ENCODE measurements at regions not wholly inside any gene's neighbourhood (a gene's known extent, or its start where the extent isn't known, plus 50 kb on each side); places are given as distances from the start of the nearest gene placed in this dataset.

DNA sequence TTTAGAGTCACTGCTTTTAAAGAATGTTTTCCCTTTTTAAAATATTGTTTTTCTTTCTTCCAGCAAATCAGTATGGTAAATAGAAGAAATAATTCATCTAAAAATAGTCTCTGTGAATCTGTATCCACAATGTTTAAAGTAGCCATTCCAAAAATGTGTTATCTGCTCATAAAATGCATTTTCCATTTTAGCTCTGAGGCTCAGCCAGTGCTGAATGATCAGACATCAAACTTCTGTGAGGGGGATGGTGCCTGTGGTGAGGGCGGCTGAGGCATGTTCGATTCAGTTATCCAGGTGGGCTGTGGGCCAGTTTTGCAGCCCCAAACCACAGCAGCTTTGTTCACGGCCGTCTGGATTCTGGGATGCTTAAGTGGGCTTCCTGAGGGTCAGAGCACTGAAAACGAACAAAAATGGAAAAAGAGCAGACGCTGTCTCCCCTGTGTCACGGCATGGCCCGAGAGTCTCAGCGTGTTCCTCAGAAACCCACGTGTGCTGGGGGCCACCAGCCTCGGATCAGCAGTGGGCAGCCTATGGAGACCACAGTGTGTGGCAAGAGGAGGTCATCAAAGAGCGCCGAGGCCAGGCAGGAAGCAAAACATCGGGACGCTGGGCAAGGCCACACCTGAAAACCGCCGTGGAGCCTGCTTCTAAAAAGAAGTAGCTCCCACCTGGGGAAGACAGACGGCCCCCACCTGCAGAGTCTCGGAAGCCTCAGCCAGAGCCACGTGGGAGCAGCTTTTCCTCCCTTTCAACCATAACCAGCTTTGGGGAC is 134.9 kb upstream of the THBS2 start:
- Histone ChIP-seq H3K27ac (ENCODE audit: low read depth, low read length, severe bottlenecking) (no peak overlapping the region), H3K9me3 (ENCODE audit: control insufficient read depth, low read length) (peaks cover 29% of the 10 kb centered on the region), H3K36me3 (ENCODE audit: control insufficient read depth, insufficient read depth, low read length) (no peaks in the 10 kb centered on the region), H3K4me1 (ENCODE audit: control insufficient read depth, insufficient read depth, low read length, poor library complexity, severe bottlenecking) (no peaks in the 10 kb centered on the region), H3K4me3 (ENCODE audit: extremely low read depth, insufficient read depth, low read length, poor library complexity, severe bottlenecking) (no peak overlapping the region)
- WGBS, 2 experiments (ENCODE audit: insufficient coverage in 2 of 2): 91% methylated on average over 18 of the region's 20 CpGs

DNA sequence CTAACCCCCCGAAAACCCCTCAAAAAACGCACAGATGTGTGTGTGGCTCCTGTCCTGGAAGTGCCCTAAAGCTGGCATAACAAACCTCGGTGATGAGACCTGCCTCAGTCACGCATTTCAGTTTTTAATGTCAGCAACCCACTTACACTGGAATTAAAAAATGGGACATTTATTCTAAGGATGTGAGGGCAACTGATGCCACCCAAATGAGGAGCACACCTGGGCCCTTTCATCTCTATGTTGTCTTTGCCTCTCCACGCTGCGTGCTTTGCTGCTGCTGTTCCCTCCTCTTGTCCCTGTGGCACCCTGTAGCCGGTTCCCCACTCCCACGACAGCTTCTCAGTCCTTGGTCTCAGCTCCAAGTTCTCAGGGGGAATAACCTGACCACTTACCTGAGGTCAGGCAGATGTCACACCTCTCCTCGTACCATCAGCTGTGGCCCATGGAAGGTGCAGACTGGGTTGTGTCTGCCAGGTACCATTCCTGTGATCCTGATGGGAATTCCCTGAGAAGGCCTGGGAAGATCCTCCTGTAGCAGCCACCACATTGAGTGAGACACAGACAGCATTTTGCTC is 134.2 kb upstream of the THBS2 start:
- Histone ChIP-seq H3K27ac (ENCODE audit: low read depth, low read length, severe bottlenecking) (no peak overlapping the region), H3K4me1 (ENCODE audit: control insufficient read depth, insufficient read depth, low read length, poor library complexity, severe bottlenecking) (no peaks in the 10 kb centered on the region), H3K36me3 (ENCODE audit: control insufficient read depth, insufficient read depth, low read length) (no peaks in the 10 kb centered on the region), H3K9me3 (ENCODE audit: control insufficient read depth, low read length) (peaks cover 35% of the 10 kb centered on the region), H3K4me3 (ENCODE audit: extremely low read depth, insufficient read depth, low read length, poor library complexity, severe bottlenecking) (no peak overlapping the region)
- WGBS, 2 experiments (ENCODE audit: insufficient coverage in 2 of 2): 84 to 88% methylated on average over 9 of the region's 9 CpGs

DNA sequence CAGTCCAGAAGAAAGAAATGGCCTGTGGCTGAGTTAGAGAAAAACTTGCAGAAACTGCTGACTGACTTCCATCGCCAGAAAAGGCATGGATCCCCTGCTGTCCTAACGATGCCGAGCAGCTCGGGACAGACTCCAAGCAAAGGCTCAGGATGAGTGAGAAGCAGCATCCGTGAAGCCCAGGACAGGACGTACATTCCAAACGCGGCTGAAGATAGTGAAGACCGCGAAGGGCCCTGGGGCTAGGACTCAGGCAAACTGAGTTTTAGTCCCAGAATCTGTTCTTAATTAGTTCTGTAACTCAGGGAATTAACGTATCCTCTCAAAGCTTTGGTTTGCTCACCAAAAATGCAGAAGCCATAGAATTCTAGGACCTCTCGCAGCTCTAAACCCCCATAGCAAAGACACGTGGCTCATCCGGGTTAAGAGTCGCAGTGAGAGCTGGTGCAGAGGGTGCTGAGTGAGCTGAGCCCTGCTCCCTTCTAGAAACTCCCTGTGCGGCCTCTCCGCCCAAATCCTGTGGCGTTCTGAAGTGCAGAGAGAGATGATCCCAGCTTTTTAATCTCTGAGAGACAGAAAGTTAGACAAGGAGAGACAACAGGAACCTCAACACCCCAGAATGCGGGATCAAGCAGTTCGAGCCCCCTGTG is 132.9 kb upstream of the THBS2 start:
- WGBS, 2 experiments (ENCODE audit: insufficient coverage in 2 of 2): 69 to 77% methylated on average over 16 to 19 of the region's 20 CpGs
- H3K4me1 ChIP-seq (ENCODE audit: control insufficient read depth, insufficient read depth, low read length, poor library complexity, severe bottlenecking): no peaks in the 10 kb centered on the region
- H3K27ac ChIP-seq (ENCODE audit: low read depth, low read length, severe bottlenecking): no peak overlapping the region
- H3K36me3 ChIP-seq (ENCODE audit: control insufficient read depth, insufficient read depth, low read length): no peaks in the 10 kb centered on the region
- no peak overlapping the region for H3K4me3 ChIP-seq (ENCODE audit: extremely low read depth, insufficient read depth, low read length, poor library complexity, severe bottlenecking)
- H3K9me3 ChIP-seq (ENCODE audit: control insufficient read depth, low read length): peaks cover 23% of the 10 kb centered on the region

DNA sequence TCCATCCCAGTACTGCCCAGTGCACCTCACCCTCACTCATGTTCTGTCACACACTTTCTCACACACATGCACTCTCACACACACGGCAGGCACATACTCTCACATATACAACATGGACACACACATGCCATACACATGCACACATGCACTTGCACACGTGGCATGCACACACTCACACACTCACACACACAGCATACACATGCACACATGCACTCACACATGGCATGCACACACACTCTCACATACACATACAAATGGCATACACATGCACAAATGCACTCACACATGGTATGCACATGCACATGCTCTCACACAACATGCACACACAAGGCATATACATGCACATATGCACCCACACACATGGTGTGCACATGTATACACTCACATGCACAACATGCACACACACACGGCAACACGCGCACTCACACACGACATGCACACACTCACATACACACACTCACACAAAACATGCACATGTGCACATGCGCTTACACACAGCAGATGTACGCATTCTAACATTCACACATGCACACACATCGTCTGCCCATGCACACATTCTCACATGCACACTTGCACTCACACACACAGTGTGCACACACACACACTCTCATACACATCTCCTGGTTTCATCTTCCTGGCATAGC is 131.7 kb upstream of the THBS2 start:
- H3K27ac ChIP-seq (ENCODE audit: low read depth, low read length, severe bottlenecking): no peak overlapping the region
- peaks cover 14% of the 10 kb centered on the region for H3K9me3 ChIP-seq (ENCODE audit: control insufficient read depth, low read length)
- no peaks in the 10 kb centered on the region for H3K36me3 ChIP-seq (ENCODE audit: control insufficient read depth, insufficient read depth, low read length)
- H3K4me3 ChIP-seq (ENCODE audit: extremely low read depth, insufficient read depth, low read length, poor library complexity, severe bottlenecking): no peak overlapping the region
- WGBS, 2 experiments (ENCODE audit: insufficient coverage in 2 of 2): 91 to 95% methylated on average over 9 of the region's 9 CpGs
- H3K4me1 ChIP-seq (ENCODE audit: control insufficient read depth, insufficient read depth, low read length, poor library complexity, severe bottlenecking): no peaks in the 10 kb centered on the region

DNA sequence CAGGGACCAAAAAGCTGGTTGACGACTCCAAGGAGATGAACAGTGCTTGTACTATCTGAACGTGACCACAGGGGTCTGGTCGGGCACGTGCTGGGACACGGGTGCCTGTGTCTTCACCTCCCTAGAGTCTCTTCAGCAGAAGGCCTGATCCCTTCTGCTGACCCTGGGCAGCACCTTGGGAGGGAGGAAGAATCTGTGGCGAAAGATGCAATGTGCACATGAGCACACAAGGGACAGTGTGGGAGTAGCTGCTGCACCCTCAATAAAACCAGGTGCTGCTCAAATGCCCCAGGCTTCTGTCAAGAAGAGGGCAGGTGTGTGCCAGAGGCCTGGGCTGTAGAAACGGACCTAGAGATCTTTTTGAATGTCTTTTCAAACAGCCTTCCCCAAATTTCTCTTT is 130.6 kb upstream of the THBS2 start:
- H3K4me1 ChIP-seq (ENCODE audit: control insufficient read depth, insufficient read depth, low read length, poor library complexity, severe bottlenecking): no peaks in the 10 kb centered on the region
- no peaks in the 10 kb centered on the region for H3K36me3 ChIP-seq (ENCODE audit: control insufficient read depth, insufficient read depth, low read length)
- no peak overlapping the region for H3K27ac ChIP-seq (ENCODE audit: low read depth, low read length, severe bottlenecking)
- no peak overlapping the region for H3K4me3 ChIP-seq (ENCODE audit: extremely low read depth, insufficient read depth, low read length, poor library complexity, severe bottlenecking)
- H3K9me3 ChIP-seq (ENCODE audit: control insufficient read depth, low read length): peaks cover 6% of the 10 kb centered on the region
- WGBS, 2 experiments (ENCODE audit: insufficient coverage in 2 of 2): 73 to 75% methylated on average over 2 to 7 of the region's 7 CpGs

DNA sequence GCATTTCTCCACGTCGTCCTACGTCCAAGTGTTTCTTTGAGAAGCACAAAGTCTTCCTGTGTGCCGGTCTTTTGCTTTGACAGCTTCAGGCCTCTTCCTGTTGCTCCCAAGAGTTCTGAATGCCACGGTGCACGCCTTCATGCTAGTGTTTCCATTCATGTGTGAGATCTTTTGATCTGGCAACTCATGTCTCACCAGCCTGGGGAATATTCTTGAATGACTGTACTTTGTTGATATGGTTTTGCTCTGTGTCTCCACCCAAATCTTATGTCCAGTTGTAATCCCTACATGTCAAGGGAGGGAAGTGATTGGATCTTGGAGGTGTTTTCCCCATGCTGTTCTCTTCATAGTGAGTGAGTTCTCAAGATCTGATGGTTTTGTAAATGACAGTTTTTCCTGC is 129.6 kb upstream of the THBS2 start:
- no peak overlapping the region for H3K4me3 ChIP-seq (ENCODE audit: extremely low read depth, insufficient read depth, low read length, poor library complexity, severe bottlenecking)
- H3K27ac ChIP-seq (ENCODE audit: low read depth, low read length, severe bottlenecking): no peak overlapping the region
- H3K4me1 ChIP-seq (ENCODE audit: control insufficient read depth, insufficient read depth, low read length, poor library complexity, severe bottlenecking): no peaks in the 10 kb centered on the region
- peaks cover 6% of the 10 kb centered on the region for H3K9me3 ChIP-seq (ENCODE audit: control insufficient read depth, low read length)
- 77 to 82% methylated on average over 6 of the region's 6 CpGs for WGBS, 2 experiments (ENCODE audit: insufficient coverage in 2 of 2)
- H3K36me3 ChIP-seq (ENCODE audit: control insufficient read depth, insufficient read depth, low read length): no peaks in the 10 kb centered on the region

DNA sequence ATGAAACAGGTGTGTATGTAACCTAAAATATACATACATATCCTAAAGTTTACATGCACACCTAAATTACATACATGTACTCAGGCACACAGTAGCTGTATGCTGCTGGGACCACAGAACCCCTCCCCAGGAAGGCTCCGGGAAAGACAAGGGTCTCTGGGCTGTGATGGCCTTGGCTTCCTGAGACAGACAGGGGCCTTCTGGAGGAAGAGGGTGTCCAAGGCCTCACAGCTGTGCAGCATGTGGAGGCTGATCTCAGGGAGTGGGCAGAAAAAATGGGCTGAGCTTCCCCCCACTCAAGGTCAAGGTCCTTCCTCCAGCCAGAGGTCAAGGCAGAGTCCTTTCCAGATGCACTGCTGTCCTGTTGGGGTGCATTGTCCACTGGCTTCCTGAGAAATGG is 129.1 kb upstream of the THBS2 start:
- Histone ChIP-seq H3K4me3 (ENCODE audit: extremely low read depth, insufficient read depth, low read length, poor library complexity, severe bottlenecking) (no peak overlapping the region), H3K4me1 (ENCODE audit: control insufficient read depth, insufficient read depth, low read length, poor library complexity, severe bottlenecking) (no peaks in the 10 kb centered on the region), H3K36me3 (ENCODE audit: control insufficient read depth, insufficient read depth, low read length) (no peaks in the 10 kb centered on the region), H3K9me3 (ENCODE audit: control insufficient read depth, low read length) (peaks cover 6% of the 10 kb centered on the region), H3K27ac (ENCODE audit: low read depth, low read length, severe bottlenecking) (no peak overlapping the region)
- WGBS, 2 experiments (ENCODE audit: insufficient coverage in 2 of 2): 86 to 100% methylated on average over 1 of the region's 1 CpG

DNA sequence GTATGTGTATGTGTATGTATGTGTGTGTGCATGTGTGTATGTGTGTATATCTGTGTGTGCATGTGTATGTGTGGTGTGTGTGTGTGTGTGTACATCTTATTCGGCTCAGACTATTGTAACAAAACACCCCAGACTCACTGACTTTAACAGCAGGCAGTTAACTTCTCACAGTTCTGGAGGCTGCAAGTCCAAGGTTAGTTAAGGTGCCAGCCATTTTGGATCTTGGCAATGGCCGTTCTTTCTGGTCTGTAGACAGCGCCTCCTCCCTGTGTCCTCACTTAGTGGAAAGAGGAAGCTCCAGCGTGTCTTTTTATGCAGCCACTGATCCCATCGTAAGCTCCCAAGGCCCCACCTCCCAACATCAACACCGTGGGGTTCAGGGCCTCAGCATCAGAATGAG is 128.3 kb upstream of the THBS2 start:
- H3K36me3 ChIP-seq (ENCODE audit: control insufficient read depth, insufficient read depth, low read length): no peaks in the 10 kb centered on the region
- no peak overlapping the region for H3K4me3 ChIP-seq (ENCODE audit: extremely low read depth, insufficient read depth, low read length, poor library complexity, severe bottlenecking)
- H3K9me3 ChIP-seq (ENCODE audit: control insufficient read depth, low read length): peaks cover 6% of the 10 kb centered on the region
- no peak overlapping the region for H3K27ac ChIP-seq (ENCODE audit: low read depth, low read length, severe bottlenecking)
- no peaks in the 10 kb centered on the region for H3K4me1 ChIP-seq (ENCODE audit: control insufficient read depth, insufficient read depth, low read length, poor library complexity, severe bottlenecking)
- WGBS, 2 experiments (ENCODE audit: insufficient coverage in 2 of 2): 70 to 100% methylated on average over 1 to 4 of the region's 6 CpGs

DNA sequence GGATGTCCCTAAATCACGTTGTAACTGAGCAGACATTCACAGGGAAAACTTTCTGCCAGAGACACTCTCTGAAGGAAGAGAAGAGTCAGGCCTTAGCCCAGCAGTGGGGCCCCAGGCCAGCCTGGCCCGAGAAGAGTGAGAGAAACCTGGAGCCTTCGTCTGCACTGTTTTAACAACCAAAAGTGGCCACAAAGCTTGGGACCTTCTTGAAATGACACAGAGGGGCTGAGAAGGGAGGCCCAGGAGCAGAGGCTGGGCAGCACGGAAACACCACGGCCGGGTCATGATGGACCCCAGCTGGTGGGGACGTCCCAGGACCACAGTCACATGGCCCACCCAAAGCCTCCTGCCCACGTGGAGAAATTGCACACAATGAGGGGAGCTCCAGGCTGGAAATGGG is 126.8 kb upstream of the THBS2 start:
- Histone ChIP-seq H3K4me3 (ENCODE audit: extremely low read depth, insufficient read depth, low read length, poor library complexity, severe bottlenecking) (no peak overlapping the region), H3K27ac (ENCODE audit: low read depth, low read length, severe bottlenecking) (no peak overlapping the region), H3K36me3 (ENCODE audit: control insufficient read depth, insufficient read depth, low read length) (no peaks in the 10 kb centered on the region), H3K4me1 (ENCODE audit: control insufficient read depth, insufficient read depth, low read length, poor library complexity, severe bottlenecking) (no peaks in the 10 kb centered on the region), H3K9me3 (ENCODE audit: control insufficient read depth, low read length) (peaks cover 6% of the 10 kb centered on the region)
- 83 to 90% methylated on average over 7 to 8 of the region's 8 CpGs for WGBS, 2 experiments (ENCODE audit: insufficient coverage in 2 of 2)

DNA sequence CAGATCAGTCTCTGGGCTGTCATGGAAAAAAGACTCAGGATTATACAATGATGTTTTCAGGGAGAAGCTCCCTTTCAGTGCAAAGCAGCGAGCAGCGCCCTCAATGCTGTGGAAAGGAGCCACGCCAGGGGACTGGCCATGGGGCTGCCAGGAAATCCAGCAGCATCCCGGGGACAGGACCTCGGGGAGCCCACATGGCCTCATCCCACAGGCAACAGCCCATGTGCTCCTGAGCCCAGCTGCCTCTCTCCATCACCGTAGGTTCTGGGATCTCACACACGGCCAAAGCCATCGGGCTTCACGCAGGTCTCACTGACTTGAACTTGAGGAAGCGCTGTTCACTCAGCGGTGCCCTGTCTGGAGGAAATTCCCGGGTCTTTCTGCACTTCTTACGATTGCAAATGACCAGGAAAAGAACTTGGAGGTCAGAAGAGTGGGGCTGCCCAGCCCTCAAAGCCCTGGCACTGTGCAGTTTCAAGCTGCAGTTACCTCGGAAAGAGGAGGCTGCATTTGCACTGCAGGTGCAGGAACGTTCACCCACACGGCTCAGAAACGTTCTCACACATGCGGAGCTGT is 125.9 kb upstream of the THBS2 start:
- Histone ChIP-seq H3K27ac (ENCODE audit: low read depth, low read length, severe bottlenecking) (no peak overlapping the region), H3K4me3 (ENCODE audit: extremely low read depth, insufficient read depth, low read length, poor library complexity, severe bottlenecking) (no peak overlapping the region), H3K36me3 (ENCODE audit: control insufficient read depth, insufficient read depth, low read length) (no peaks in the 10 kb centered on the region), H3K9me3 (ENCODE audit: control insufficient read depth, low read length) (peaks cover 6% of the 10 kb centered on the region), H3K4me1 (ENCODE audit: control insufficient read depth, insufficient read depth, low read length, poor library complexity, severe bottlenecking) (no peaks in the 10 kb centered on the region)
- WGBS, 2 experiments (ENCODE audit: insufficient coverage in 2 of 2): 92 to 94% methylated on average over 16 to 18 of the region's 18 CpGs
